Esophagus squamous epithelium (tissue), 4 donors: ENCODE measurements at regions not wholly inside any gene's neighbourhood (a gene's known extent, or its start where the extent isn't known, plus 50 kb on each side); places are given as distances from the start of the nearest gene placed in this dataset.

Experiments
- CTCF ChIP-seq, 6 experiments: fragments of 450-650 bp in 4 of 6; fragments of 200-600 bp in 2 of 6; sonication (generic) in 2 of 6; IDR thresholded peaks; one replicate each; pipeline ENCODE4 v1.5.1; 2016 to 2019; ENCODE audit warnings: antibody characterized with exemption in 6 of 6, mild to moderate bottlenecking in 4 of 6, moderate library complexity in 4 of 6
- POLR2A ChIP-seq, 4 donors: fragments of 450-650 bp; IDR thresholded peaks; one replicate each; pipeline ENCODE4 v1.6.1; 2017; ENCODE audit warnings: antibody characterized with exemption in 4 of 4, mild to moderate bottlenecking in 4 of 4, moderate library complexity in 3 of 4

DNA sequence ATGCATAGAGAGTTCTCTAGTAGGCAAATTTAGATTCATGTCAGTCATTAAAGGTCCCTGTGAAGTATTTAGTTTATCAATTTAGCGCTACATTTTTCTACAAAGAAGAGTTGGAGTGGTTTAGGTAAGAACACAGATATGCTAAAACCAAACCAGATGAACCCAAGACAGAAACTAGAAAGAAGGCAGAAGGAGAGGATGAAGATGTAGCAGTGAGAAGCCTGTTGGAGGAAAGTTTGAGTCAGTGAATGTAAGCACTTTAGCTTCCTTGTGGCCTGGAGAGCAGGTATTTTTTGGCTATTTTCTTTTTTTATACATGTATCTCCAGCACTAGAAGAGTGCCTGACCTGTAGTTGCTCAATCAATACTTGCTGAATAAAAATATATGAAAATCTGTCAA is 223.7 kb downstream of the KCNRG start:
- TF ChIP-seq POLR2A (IDR thresholded peaks at IDR 0.05) (no peak), CTCF (IDR thresholded peaks at IDR 0.05) (no peak)
